ENCODE measurements at regions not wholly inside any gene's neighbourhood (a gene's known extent, or its start where the extent isn't known, plus 50 kb on each side); places are given as distances from the start of the nearest gene placed in this dataset.

DNA sequence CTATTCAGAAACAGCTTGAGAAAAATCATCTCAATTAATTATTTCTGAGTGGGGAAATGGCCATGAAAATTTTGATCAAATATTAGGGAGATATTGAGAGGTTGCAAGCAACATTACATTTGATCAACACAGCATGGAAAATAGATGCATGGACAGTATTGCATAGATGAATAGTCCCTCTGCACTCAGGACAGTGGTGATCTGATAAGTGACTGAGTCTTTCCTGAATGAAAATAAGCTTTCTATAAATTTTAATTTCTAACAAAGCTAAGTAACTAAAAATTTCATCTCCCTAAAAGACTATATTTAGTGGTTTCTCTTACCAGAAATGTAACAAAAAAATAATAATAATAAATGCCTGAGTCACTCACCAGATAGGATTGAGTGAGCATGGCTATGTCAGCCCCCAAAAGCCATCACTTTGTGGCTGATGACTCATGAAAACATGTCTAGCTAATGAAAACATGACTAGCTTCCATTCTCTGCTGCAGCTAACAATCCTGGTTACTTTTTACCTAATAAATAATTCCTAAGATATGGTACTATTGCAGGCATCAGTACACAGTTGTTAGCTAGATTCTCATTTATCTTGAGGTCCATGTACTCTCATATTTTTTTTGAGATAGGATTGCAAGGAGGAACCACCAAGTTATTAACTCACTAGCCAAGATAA, 1294.8 kb upstream of the ACO1 start:
- no peaks in the 10 kb centered on the region for H3K27me3 ChIP-seq (ENCODE audit: insufficient read depth, low read length)
- H4K8ac ChIP-seq (replicated peaks; ENCODE audit: insufficient read length, low read depth, low read length): no peak overlapping the region
- Mint-ChIP-seq H3K4me3 (no peak overlapping the region), H3K36me3 (ENCODE audit: insufficient read depth in 1 of 3, low read depth in 3 of 3) (no peaks in the 10 kb centered on the region), H3K27ac (no peak overlapping the region), H3K27me3 (ENCODE audit: low read depth) (no peaks in the 10 kb centered on the region), H3K9me3 (no peaks in the 10 kb centered on the region), H3K4me1 (peaks cover 6 to 13% of the 10 kb centered on the region in 2 experiments)
- H3T11ph ChIP-seq (ENCODE audit: low read length): no peak overlapping the region
- H2BK120ac ChIP-seq (ENCODE audit: low read depth, low read length, poor library complexity, severe bottlenecking): no peak overlapping the region
- no peak overlapping the region for H2BK12ac ChIP-seq (ENCODE audit: insufficient read length, low read depth, low read length)
- H3K14ac ChIP-seq (ENCODE audit: insufficient read depth, low read length): no peak overlapping the region
- no peak overlapping the region for H3K9ac ChIP-seq (ENCODE audit: extremely low read depth, insufficient read length, low read length)
- no peak overlapping the region for H3K4ac ChIP-seq (ENCODE audit: low read depth, low read length)
- H4K91ac ChIP-seq (ENCODE audit: insufficient read length, low read depth, low read length): no peak overlapping the region
- no peaks in the 10 kb centered on the region for H3K4me1 ChIP-seq (ENCODE audit: insufficient read depth, low read length)
- no peak overlapping the region for H2BK15ac ChIP-seq (ENCODE audit: low read depth, low read length)
- no peak overlapping the region for H3K27ac ChIP-seq (ENCODE audit: insufficient read length, low read depth, low read length)
- H2AK5ac ChIP-seq (ENCODE audit: insufficient read length, low read length): no peak overlapping the region
- H4K5ac ChIP-seq (ENCODE audit: insufficient read length, low read depth, low read length): no peak overlapping the region
- no peak overlapping the region for H2BK5ac ChIP-seq (ENCODE audit: insufficient read length, low read length)
- TF ChIP-seq, protein P1, sequence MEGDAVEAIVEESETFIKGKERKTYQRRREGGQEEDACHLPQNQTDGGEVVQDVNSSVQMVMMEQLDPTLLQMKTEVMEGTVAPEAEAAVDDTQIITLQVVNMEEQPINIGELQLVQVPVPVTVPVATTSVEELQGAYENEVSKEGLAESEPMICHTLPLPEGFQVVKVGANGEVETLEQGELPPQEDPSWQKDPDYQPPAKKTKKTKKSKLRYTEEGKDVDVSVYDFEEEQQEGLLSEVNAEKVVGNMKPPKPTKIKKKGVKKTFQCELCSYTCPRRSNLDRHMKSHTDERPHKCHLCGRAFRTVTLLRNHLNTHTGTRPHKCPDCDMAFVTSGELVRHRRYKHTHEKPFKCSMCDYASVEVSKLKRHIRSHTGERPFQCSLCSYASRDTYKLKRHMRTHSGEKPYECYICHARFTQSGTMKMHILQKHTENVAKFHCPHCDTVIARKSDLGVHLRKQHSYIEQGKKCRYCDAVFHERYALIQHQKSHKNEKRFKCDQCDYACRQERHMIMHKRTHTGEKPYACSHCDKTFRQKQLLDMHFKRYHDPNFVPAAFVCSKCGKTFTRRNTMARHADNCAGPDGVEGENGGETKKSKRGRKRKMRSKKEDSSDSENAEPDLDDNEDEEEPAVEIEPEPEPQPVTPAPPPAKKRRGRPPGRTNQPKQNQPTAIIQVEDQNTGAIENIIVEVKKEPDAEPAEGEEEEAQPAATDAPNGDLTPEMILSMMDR (conservative IDR thresholded peaks at IDR 0.05): no peak
- H3K4me2 ChIP-seq (ENCODE audit: insufficient read depth, insufficient read length, low read length): no peak overlapping the region
- no peaks in the 10 kb centered on the region for H4K20me1 ChIP-seq (ENCODE audit: control insufficient read depth, insufficient read depth, insufficient read length)
- H3K56ac ChIP-seq (ENCODE audit: insufficient read length, low read depth, low read length): no peak overlapping the region
- H3K79me2 ChIP-seq (ENCODE audit: insufficient read depth, low read length): no peaks in the 10 kb centered on the region
- no peak overlapping the region for H2AFZ ChIP-seq (ENCODE audit: low read length)
- no peaks in the 10 kb centered on the region for H3K23me2 ChIP-seq (ENCODE audit: insufficient read length, low read depth, low read length, poor library complexity, severe bottlenecking)
- no peak overlapping the region for H3K23ac ChIP-seq (ENCODE audit: insufficient read length, low read depth, low read length)
- H3K79me1 ChIP-seq (ENCODE audit: insufficient read depth, low read depth, low read length, poor library complexity, severe bottlenecking): no peaks in the 10 kb centered on the region
- H3K9me3 ChIP-seq (ENCODE audit: control insufficient read depth, low read depth, low read length): no peaks in the 10 kb centered on the region
- DNase-seq: no peak
- no peak overlapping the region for H3K18ac ChIP-seq (ENCODE audit: insufficient read length, low read depth, low read length)
- no peak overlapping the region for H2BK20ac ChIP-seq (ENCODE audit: low read depth, low read length, poor library complexity, severe bottlenecking)

All from H9 (cell line).